IPS-15b (cell line): ENCODE measurements at regions not wholly inside any gene's neighbourhood (a gene's known extent, or its start where the extent isn't known, plus 50 kb on each side); places are given as distances from the start of the nearest gene placed in this dataset.

ENCODE experiments used
- H3K27me3 ChIP-seq: one replicate; pipeline ENCODE4 v1.6.1; 2013; ENCODE audit warnings: low read length; ENCODE audit not compliant: control insufficient read depth, insufficient read depth
- H3K36me3 ChIP-seq: one replicate; pipeline ENCODE4 v1.6.1; 2013; ENCODE audit warnings: low read length; ENCODE audit not compliant: control insufficient read depth, insufficient read depth
- H3K4me1 ChIP-seq: one replicate; pipeline ENCODE4 v1.6.1; 2013; ENCODE audit warnings: mild to moderate bottlenecking, low read length; ENCODE audit not compliant: control insufficient read depth, insufficient read depth
- H3K4me3 ChIP-seq: one replicate; pipeline ENCODE4 v1.5.1; 2013; ENCODE audit warnings: low read depth, low read length
- H3K9ac ChIP-seq: one replicate; pipeline ENCODE4 v1.6.1; 2013; ENCODE audit warnings: low read depth, mild to moderate bottlenecking, low read length
- H3K9me3 ChIP-seq: one replicate; pipeline ENCODE4 v1.6.1; 2013; ENCODE audit warnings: mild to moderate bottlenecking, low read length; ENCODE audit not compliant: control insufficient read depth, insufficient read depth

- Histone ChIP-seq H3K4me1 (no peaks in the 10 kb centered on the region), H3K9ac (no peak overlapping the region), H3K9me3 (no peaks in the 10 kb centered on the region), H3K36me3 (no peaks in the 10 kb centered on the region), H3K27me3 (no peaks in the 10 kb centered on the region), H3K4me3 (no peak overlapping the region)
Measured at GRCh38 chr16:86922311-86922710, 344.0 kb downstream of the FOXL1 start.

- Histone ChIP-seq H3K9me3 (no peaks in the 10 kb centered on the region), H3K36me3 (no peaks in the 10 kb centered on the region), H3K4me3 (no peak overlapping the region), H3K9ac (no peak overlapping the region), H3K27me3 (no peaks in the 10 kb centered on the region), H3K4me1 (no peaks in the 10 kb centered on the region)
Measured at GRCh38 chr16:86923656-86924055, 345.3 kb downstream of the FOXL1 start.

GRCh38 chr16:86924537-86924936 is 346.2 kb downstream of the FOXL1 start:
- H3K4me1 ChIP-seq, result no peaks in the 10 kb centered on the region
- no peaks in the 10 kb centered on the region for H3K9me3 ChIP-seq
- no peaks in the 10 kb centered on the region for H3K36me3 ChIP-seq
- no peak overlapping the region for H3K4me3 ChIP-seq
- no peak overlapping the region for H3K9ac ChIP-seq
- H3K27me3 ChIP-seq, result no peaks in the 10 kb centered on the region

- Histone ChIP-seq H3K36me3 (no peaks in the 10 kb centered on the region), H3K27me3 (no peaks in the 10 kb centered on the region), H3K4me3 (no peak overlapping the region), H3K9ac (no peak overlapping the region), H3K9me3 (no peaks in the 10 kb centered on the region), H3K4me1 (no peaks in the 10 kb centered on the region)
Measured at GRCh38 chr16:86925067-86925791, 346.9 kb downstream of the FOXL1 start.

GRCh38 chr16:86926181-86927094 is 348.1 kb downstream of the FOXL1 start:
- Histone ChIP-seq H3K9me3 (no peaks in the 10 kb centered on the region), H3K4me3 (no peak overlapping the region), H3K4me1 (no peaks in the 10 kb centered on the region), H3K36me3 (no peaks in the 10 kb centered on the region), H3K27me3 (no peaks in the 10 kb centered on the region), H3K9ac (no peak overlapping the region)

GRCh38 chr16:86927699-86928098 is 349.4 kb downstream of the FOXL1 start:
- Histone ChIP-seq H3K4me1 (no peaks in the 10 kb centered on the region), H3K4me3 (no peak overlapping the region), H3K36me3 (no peaks in the 10 kb centered on the region), H3K27me3 (no peaks in the 10 kb centered on the region), H3K9ac (no peak overlapping the region), H3K9me3 (no peaks in the 10 kb centered on the region)

- no peaks in the 10 kb centered on the region for H3K9me3 ChIP-seq
- no peaks in the 10 kb centered on the region for H3K4me1 ChIP-seq
- no peak overlapping the region for H3K4me3 ChIP-seq
- no peak overlapping the region for H3K9ac ChIP-seq
- H3K27me3 ChIP-seq, result no peaks in the 10 kb centered on the region
- no peaks in the 10 kb centered on the region for H3K36me3 ChIP-seq
Measured at GRCh38 chr16:86928523-86929011, 350.2 kb downstream of the FOXL1 start.

- H3K9me3 ChIP-seq, result no peaks in the 10 kb centered on the region
- H3K36me3 ChIP-seq, result no peaks in the 10 kb centered on the region
- H3K4me3 ChIP-seq, result no peak overlapping the region
- H3K27me3 ChIP-seq, result no peaks in the 10 kb centered on the region
- no peaks in the 10 kb centered on the region for H3K4me1 ChIP-seq
- no peak overlapping the region for H3K9ac ChIP-seq
Measured at GRCh38 chr16:86929057-86929871, 350.9 kb downstream of the FOXL1 start.

GRCh38 chr16:86930001-86930400 is 351.7 kb downstream of the FOXL1 start:
- no peak overlapping the region for H3K4me3 ChIP-seq
- no peak overlapping the region for H3K9ac ChIP-seq
- H3K27me3 ChIP-seq, result no peaks in the 10 kb centered on the region
- H3K36me3 ChIP-seq, result no peaks in the 10 kb centered on the region
- H3K9me3 ChIP-seq, result no peaks in the 10 kb centered on the region
- H3K4me1 ChIP-seq, result no peaks in the 10 kb centered on the region

- no peaks in the 10 kb centered on the region for H3K27me3 ChIP-seq
- H3K4me3 ChIP-seq, result no peak overlapping the region
- H3K4me1 ChIP-seq, result no peaks in the 10 kb centered on the region
- no peaks in the 10 kb centered on the region for H3K9me3 ChIP-seq
- no peaks in the 10 kb centered on the region for H3K36me3 ChIP-seq
- no peak overlapping the region for H3K9ac ChIP-seq
Measured at GRCh38 chr16:86930663-86931373, 352.5 kb downstream of the FOXL1 start.

- no peaks in the 10 kb centered on the region for H3K9me3 ChIP-seq
- H3K4me3 ChIP-seq, result no peak overlapping the region
- H3K36me3 ChIP-seq, result no peaks in the 10 kb centered on the region
- no peak overlapping the region for H3K9ac ChIP-seq
- no peaks in the 10 kb centered on the region for H3K4me1 ChIP-seq
- H3K27me3 ChIP-seq, result no peaks in the 10 kb centered on the region
Measured at GRCh38 chr16:86931410-86931941, 353.1 kb downstream of the FOXL1 start.
